A673 (cell line): ENCODE measurements at regions not wholly inside any gene's neighbourhood (a gene's known extent, or its start where the extent isn't known, plus 50 kb on each side); places are given as distances from the start of the nearest gene placed in this dataset.

Source experiments
- EZH2 ChIP-seq: fragments of 200-600 bp; sonication (generic); IDR thresholded peaks from 2 replicates; pipeline ENCODE4 v1.6.1; 2017; ENCODE audit warnings: borderline replicate concordance, low read depth, mild to moderate bottlenecking, mixed read lengths, antibody characterized with exemption, low read length; ENCODE audit not compliant: poor library complexity, severe bottlenecking
- TF ChIP-seq, protein P1 (sequence below): fragments of 300-800, 200-600 bp; sonication (generic); conservative IDR thresholded peaks from 2 replicates; pipeline ENCODE4 v1.5.1; 2017; ENCODE audit warnings: low read depth, mild to moderate bottlenecking, antibody characterized with exemption, low read length, moderate library complexity, mixed read lengths

DNA sequence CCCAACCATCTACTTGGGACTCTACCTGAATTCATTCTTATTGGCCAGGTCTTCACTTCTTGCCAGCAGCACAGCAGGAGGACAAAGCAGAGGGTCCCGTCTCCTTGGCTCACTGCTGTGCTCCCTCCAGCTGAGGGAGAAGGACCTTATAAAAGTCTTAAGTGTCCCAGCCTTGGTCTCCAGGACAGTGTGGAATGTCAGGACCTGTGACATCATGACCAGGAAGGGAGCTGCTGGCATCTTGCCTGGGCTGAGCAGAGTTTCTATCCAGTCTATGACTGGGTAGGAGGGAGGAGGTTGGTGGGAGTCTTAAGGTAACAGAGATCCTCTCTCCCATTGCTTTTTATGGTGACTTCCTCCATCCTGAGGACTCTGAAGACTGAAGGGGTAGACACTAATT is 56.6 kb upstream of the ANKRD10 start:
- TF ChIP-seq, protein P1, sequence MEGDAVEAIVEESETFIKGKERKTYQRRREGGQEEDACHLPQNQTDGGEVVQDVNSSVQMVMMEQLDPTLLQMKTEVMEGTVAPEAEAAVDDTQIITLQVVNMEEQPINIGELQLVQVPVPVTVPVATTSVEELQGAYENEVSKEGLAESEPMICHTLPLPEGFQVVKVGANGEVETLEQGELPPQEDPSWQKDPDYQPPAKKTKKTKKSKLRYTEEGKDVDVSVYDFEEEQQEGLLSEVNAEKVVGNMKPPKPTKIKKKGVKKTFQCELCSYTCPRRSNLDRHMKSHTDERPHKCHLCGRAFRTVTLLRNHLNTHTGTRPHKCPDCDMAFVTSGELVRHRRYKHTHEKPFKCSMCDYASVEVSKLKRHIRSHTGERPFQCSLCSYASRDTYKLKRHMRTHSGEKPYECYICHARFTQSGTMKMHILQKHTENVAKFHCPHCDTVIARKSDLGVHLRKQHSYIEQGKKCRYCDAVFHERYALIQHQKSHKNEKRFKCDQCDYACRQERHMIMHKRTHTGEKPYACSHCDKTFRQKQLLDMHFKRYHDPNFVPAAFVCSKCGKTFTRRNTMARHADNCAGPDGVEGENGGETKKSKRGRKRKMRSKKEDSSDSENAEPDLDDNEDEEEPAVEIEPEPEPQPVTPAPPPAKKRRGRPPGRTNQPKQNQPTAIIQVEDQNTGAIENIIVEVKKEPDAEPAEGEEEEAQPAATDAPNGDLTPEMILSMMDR, result no peak
- TF ChIP-seq EZH2, result no peak
